ENCODE measurements at regions not wholly inside any gene's neighbourhood (a gene's known extent, or its start where the extent isn't known, plus 50 kb on each side); places are given as distances from the start of the nearest gene placed in this dataset.
"Not testable (repeated sequence)": the region's sequence is repeated elsewhere in the genome, so short reads cannot be mapped to it uniquely, and the experiment has no call there.

DNA sequence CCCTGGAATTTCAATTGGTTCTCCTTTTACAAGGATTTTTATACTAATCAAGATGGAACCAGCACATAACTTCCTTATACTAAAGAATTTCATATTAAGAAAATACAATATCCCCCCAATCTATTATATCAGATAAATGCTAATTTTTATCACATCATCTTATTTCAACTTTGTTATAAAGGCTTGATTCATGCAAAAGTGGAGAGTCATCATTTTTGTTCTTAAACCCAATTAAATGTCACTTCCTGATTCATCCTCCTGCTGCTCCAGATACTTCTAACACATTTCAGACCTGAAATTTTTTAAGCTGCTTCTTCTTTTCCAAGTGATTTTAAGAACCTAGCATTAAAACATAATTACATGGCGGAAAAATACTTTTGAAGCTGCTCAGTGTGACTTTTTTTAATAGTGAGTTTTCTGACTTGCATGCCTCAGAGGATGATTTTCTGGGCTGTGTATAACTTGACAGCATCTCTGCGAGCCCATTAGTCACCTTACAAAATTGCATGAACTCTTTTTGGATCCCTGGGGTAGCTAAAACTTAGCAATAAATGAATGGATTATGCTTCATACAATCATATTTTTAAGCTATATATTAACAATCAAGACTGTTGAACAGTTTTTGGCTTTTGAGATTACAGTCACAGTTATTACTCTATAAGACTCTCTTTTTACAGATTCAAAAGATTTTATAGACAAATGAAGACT lies 134.1 kb downstream of the ELOVL4 start:
- in situ Hi-C loops (cut with MboI; ENCODE audit: low pct_unique_long_range_greater_than_20kb, low sequenced_read_pairs, unreplicated experiment): no loop called here
- DNase-seq (ENCODE audit: low spot score): no peak
- TF ChIP-seq, protein P1, sequence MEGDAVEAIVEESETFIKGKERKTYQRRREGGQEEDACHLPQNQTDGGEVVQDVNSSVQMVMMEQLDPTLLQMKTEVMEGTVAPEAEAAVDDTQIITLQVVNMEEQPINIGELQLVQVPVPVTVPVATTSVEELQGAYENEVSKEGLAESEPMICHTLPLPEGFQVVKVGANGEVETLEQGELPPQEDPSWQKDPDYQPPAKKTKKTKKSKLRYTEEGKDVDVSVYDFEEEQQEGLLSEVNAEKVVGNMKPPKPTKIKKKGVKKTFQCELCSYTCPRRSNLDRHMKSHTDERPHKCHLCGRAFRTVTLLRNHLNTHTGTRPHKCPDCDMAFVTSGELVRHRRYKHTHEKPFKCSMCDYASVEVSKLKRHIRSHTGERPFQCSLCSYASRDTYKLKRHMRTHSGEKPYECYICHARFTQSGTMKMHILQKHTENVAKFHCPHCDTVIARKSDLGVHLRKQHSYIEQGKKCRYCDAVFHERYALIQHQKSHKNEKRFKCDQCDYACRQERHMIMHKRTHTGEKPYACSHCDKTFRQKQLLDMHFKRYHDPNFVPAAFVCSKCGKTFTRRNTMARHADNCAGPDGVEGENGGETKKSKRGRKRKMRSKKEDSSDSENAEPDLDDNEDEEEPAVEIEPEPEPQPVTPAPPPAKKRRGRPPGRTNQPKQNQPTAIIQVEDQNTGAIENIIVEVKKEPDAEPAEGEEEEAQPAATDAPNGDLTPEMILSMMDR (IDR thresholded peaks at IDR 0.05; ENCODE audit: extremely low read depth, insufficient read depth, missing control alignments): no peak

DNA sequence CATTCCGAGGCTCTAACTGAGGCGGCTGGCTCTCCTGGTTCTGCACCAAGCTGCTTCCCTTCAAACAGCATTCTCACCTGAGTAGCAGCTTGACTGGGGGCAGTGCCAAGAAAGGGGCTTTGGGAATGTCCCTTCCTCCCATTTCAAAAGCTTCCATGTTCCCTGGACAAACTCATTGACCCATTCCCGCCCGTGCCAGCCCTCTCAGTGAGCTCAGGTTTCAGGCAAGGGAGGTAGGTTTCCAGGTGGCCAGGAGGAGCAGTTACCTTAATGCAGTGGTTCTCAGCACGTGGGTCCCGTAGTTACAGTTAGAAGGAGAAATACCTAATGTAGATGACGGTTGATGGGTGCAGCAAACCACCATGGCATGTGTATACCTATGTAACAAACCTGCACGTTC lies 135.2 kb downstream of the ELOVL4 start:
- no peak for DNase-seq (ENCODE audit: low spot score)
- TF ChIP-seq, protein P1 (IDR thresholded peaks at IDR 0.05; ENCODE audit: extremely low read depth, insufficient read depth, missing control alignments): no peak
- in situ Hi-C loops (cut with MboI; ENCODE audit: low pct_unique_long_range_greater_than_20kb, low sequenced_read_pairs, unreplicated experiment): no loop called here

DNA sequence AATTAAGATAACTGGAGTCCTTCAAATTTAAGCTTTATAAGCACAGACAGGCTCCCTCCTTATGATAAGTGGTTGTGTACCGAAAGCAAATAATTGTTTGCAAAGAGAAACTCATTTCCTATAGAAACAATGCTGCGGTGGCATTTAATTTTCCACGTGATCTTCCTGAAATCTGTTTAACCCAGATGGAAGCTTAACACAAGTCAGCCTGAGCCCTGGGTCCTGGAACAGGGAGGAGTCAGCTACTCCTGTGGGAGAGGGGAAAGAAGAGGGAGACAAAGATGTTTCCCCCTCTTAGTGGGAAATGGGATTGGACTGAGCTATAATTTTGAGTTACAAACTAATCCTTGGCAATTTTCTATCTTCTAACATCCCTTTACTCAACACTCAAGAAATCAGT lies 136.5 kb downstream of the ELOVL4 start:
- TF ChIP-seq, protein P1 (IDR thresholded peaks at IDR 0.05; ENCODE audit: extremely low read depth, insufficient read depth, missing control alignments): no peak
- in situ Hi-C loops (cut with MboI; ENCODE audit: low pct_unique_long_range_greater_than_20kb, low sequenced_read_pairs, unreplicated experiment): no loop called here
- no peak for DNase-seq (ENCODE audit: low spot score)

DNA sequence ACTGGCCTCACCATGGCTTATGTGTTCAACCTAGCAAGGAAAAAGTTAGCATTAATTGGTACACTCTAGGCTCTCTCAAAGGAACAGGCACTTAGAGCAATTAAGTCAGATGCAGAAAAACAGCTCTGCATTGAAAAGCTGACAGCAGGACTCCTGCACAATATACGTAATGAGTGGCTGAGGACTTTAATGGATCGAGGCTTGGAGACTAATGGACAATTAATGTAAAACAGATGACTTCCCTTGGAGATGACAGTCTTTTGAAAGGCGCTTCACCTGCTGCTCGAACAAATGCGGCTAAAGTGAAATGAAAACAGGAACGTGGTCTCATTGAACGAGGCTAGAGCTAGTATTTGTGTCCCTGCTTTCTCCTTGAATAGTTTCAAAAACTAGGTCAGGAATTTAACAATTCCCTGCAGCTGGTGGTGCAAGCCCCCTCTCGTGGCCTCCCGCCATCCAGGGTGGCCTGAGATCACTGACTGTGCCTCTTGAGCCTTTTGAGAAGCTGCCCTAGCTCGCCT lies 137.1 kb downstream of the ELOVL4 start:
- in situ Hi-C loops (cut with MboI; ENCODE audit: low pct_unique_long_range_greater_than_20kb, low sequenced_read_pairs, unreplicated experiment): no loop called here
- DNase-seq (ENCODE audit: low spot score): no peak
- TF ChIP-seq, protein P1 (IDR thresholded peaks at IDR 0.05; ENCODE audit: extremely low read depth, insufficient read depth, missing control alignments): no peak

DNA sequence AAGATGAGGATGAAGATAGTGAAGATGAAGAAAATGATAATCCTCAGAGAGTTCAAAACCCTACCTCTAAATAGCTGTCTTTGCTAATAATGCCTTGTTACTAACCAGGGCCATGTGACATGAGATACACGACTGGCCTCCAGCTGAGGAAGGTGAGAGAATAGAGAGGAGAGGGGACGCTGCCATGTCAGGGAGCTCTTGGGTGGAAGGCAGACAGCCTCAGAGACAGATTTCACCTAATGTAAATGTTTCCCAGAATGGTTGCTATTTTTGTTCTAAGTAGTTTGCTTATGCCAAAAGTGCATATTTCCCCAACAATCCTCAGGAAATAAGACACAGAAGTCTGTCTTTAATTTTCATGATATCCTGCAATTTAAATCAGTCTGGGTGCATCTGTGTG lies 138.4 kb downstream of the ELOVL4 start:
- TF ChIP-seq, protein P1 (IDR thresholded peaks at IDR 0.05; ENCODE audit: extremely low read depth, insufficient read depth, missing control alignments): no peak
- in situ Hi-C loops (cut with MboI; ENCODE audit: low pct_unique_long_range_greater_than_20kb, low sequenced_read_pairs, unreplicated experiment): no loop called here
- DNase-seq (ENCODE audit: low spot score): no peak

DNA sequence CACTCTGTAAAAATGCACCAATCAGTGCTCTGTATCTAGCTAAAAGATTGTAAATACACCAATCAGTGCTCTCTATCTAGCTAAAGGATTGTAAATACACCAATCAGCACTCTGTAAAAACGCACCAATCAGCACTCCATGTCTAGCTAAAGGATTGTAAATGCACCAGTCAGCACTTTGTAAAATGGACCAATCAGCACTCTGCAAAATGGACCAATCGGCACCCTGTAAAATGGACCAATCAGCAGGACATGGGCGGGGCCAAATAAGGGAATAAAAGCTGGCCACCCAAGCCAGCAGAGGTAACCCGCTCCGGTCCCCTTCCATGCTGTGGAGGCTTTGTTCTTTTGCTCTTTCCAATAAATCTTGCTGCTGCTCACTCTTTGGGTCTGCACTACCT lies 140.7 kb downstream of the ELOVL4 start:
- in situ Hi-C loops (cut with MboI; ENCODE audit: low pct_unique_long_range_greater_than_20kb, low sequenced_read_pairs, unreplicated experiment); DNase-seq (ENCODE audit: low spot score): not testable (repeated sequence)

DNA sequence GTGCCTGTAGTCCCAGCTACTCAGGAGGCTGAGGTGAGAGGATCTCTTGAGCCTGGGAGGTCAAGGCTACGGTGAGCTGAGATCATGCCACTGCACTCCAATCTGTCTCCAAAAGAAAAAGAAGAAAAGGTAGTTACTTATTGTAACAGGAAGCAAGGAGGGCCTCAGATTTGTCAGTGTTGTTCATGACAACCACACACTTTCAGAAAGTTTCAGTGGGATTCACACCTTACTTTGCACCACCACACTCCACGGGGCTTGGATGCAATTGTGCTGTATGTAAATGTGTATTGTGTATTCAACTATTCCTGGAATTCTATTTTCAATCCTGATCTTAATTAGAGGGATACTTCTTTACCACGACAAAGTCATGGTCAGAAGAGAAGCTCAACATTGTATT lies 142.6 kb downstream of the ELOVL4 start:
- DNase-seq (ENCODE audit: low spot score): no peak
- TF ChIP-seq, protein P1 (IDR thresholded peaks at IDR 0.05; ENCODE audit: extremely low read depth, insufficient read depth, missing control alignments): no peak
- in situ Hi-C loops (cut with MboI; ENCODE audit: low pct_unique_long_range_greater_than_20kb, low sequenced_read_pairs, unreplicated experiment): no loop called here

Measured in GM13977 (cell line).